Islet precursor cell (in vitro differentiated cells): ENCODE measurements at regions not wholly inside any gene's neighbourhood (a gene's known extent, or its start where the extent isn't known, plus 50 kb on each side); places are given as distances from the start of the nearest gene placed in this dataset.
"Not testable (repeated sequence)": the region's sequence is repeated elsewhere in the genome, so short reads cannot be mapped to it uniquely, and the experiment has no call there.

ENCODE experiments used
- DNase-seq: peaks from one replicate; pipeline ENCODE4 v3.0.0-alpha.2; 2018

GRCh38 chr11:16526947-16527346, 170.6 kb upstream of the SOX6 start:
- no peak for DNase-seq

DNA sequence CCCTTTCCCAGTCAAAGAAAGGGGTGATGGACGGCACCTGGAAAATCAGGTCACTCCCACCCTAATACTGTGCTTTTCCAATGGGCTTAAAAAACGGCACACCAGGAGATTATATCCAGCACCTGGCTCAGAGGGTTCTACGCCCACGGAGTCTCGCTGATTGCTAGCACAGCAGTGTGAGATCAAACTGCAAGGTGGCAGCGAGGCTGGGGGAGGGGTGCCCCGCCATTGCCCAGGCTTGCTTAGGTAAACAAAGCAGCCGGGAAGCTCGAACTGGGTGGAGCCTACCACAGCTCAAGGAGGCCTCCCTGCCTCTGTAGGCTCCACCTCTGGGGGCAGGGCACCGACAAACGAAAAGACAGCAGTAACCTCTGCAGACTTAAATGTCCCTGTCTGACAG, 164.4 kb upstream of the SOX6 start:
- DNase-seq: not testable (repeated sequence)

GRCh38 chr11:16512899-16513241, 156.5 kb upstream of the SOX6 start:
- DNase-seq: no peak

DNA sequence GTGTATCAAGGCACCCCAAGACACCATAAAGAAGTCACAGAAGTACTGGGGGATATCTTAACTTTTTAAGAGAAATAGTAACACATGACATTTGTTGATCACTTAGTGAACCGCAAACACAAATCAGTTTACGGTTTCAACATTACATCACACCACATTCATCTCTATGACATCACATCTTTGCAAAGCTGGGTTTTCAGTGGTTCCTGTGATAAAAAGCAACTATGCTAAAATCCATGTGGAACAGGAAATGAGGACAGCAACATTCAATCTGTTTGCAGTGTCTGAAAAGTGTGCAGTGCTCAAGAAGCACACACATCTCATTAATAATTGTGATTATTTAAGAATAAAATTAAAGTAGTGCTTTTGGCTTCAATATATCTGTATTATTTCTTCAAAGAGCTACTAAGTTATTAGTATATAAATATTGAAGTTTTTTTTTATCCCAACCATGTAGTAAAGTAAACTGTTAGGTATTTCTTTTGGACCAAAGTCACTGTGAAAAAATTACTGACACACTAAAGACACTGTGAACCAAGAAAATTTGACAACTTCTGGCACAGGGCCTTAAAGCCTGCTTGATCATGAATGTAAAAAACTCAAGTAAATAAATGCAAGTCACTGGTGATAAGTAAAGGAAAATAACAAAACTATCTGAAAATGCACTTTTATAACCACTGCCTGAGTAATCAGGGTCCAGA, 156.0 kb upstream of the SOX6 start:
- DNase-seq: no peak

DNA sequence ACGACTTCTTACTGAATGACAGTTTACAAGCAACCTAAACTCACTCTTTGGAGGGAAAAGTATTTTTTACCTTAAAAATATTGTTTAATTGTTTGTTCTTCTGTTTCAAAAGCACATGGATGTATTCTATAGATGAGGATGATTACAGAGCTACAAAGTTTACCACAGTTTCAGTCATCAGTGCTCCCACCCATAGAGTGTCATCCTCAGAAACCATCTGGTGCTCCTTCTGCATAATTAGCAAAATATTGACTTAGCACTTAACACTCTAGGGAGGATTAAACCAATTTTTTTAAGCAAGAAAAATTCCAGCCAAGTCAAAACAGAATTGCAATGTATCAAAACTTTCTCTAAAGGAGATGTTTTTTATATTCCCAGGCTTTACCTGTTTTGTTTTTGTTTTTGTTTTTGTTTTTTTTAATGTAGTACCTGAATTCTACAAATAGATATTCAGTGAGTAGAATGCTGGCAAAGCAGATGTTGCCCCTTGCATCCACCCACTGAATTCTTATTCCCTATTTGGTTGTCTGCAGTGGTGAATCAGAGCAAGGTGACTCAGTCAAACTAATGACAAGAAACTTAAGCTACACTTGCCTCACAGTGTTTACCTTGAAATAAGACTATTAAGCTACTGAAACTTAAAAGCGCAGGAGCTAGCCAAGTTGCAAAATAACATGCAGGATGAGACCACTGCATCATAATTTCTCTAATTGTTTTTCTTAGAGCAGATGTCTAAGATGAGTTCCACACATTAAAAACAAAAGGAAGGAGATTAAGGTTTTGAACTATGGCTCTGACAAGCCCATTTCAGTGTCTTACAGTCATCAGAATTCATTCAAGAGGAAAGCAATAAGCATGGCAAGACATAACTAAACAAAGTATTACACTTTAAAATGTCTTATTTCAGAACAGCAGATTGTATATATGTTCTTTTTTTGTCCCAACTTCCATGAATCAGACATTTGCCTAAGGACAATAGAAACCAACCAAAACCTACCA, 155.1 kb upstream of the SOX6 start:
- DNase-seq: no peak

DNA sequence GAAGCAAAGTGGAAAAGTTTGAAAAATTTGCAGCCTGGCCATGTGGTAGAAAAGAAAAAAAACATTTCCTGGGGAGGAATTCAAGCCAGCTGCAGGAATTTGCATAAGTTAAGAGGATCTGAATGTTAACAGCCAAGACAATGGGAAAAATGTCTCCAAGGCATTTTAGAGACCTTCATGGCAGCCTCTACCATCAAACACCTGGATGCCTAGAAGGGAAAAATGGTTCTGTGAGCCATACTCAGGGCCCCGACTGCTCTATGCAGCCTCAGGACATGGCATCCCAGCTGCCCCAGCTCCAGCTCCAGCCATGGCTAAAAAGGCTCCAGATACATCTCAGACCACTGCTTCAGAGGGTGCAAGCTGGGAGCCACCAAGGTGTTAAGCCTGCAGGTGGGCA, 149.1 kb upstream of the SOX6 start:
- DNase-seq: no peak

- not testable (repeated sequence) for DNase-seq
Observed at GRCh38 chr11:16503891-16504290, 147.5 kb upstream of the SOX6 start.

- DNase-seq: peak; percentile 43
Observed at GRCh38 chr11:16494918-16495691, 138.8 kb upstream of the SOX6 start.

DNA sequence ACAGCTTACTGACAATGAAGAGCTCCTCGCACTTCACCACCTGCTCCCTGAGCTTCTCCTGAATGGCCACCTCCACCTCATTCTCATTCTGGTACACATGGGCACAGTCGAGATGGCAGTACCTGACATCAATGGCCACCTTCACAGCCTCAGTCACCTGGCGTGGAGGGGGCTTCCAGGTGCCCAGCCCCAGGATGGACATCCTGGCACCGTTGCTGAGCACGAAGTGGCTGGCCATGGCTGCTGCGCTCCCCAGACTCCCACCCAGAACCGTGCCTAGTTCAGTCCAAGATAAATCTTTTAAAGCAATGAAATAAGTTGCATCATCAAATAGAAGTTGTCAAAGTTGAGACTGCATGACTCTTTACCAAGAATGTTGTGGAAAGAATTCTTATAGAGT, 128.1 kb upstream of the SOX6 start:
- DNase-seq: no peak

DNA sequence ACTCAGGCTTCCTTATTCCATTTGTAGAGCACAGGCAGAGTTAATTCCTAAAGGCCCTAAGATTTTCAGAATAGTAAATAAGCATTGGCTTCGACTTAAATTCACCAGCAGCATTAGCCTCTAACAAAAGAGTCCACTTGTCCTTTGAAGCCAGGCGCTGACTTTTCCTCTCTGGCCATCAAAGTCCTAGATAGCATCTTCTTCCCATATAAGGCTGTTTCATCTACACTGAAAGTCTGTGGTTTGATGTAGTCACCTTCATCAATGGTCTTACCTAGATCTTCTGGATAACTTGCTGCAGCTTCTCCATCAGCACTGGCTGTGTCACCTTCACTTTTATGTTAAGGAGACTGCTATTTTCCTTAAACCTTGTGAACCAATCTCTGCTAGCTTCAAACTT, 118.3 kb upstream of the SOX6 start:
- DNase-seq: peak; percentile 53

DNA sequence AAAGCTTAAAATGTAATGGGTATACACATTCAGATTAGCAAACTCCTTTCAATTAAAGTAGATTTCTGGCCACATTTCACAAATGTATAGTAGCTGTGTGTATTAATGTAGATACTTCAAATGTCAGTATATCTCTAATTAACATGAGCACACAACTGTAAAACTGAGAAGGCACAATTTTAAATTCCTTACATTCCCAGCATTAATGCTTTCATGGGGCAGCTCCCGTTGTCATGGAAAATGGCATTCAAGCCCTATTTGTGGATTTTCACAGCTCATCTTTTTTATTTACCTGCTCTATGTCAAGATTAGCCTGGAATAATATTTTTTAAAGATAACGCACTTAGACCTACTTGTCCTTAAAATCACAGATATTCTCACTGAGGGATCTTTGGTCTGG, 113.6 kb upstream of the SOX6 start:
- no peak for DNase-seq

DNA sequence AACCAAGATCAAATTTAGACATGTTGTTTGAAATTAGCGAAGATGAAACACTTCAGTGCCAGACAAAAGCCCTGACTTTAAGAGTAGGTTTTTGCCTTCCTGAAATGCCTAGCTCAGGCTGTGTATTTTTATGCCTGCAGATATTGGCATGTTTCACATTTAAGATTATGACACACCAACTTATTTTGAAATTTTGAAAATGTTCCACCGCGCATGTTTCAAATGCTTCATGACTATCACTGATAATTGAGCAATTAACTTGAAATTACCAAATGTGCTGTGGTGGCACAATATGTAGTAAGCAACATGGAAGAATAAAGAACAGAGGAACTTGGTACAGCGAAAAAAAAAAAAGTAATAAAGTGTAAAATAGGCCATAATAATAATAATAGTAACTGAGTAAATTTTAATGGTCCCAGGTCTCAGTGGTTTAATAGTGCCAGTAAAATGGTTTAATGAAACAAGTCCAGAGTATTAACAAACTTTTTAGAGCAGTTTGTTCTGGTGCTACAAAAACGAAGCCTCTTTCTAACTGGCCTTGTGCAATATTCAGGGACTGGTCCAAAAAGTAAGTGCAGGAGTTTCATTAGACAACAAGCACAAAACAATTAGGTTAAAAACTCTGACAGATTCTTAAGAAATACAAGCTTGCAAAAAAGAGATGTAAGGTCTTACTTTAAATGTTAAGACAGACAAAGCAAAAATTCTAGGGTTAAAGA, 112.5 kb upstream of the SOX6 start:
- no peak for DNase-seq

- no peak for DNase-seq
Observed at GRCh38 chr11:16460508-16460907, 104.2 kb upstream of the SOX6 start.

DNA sequence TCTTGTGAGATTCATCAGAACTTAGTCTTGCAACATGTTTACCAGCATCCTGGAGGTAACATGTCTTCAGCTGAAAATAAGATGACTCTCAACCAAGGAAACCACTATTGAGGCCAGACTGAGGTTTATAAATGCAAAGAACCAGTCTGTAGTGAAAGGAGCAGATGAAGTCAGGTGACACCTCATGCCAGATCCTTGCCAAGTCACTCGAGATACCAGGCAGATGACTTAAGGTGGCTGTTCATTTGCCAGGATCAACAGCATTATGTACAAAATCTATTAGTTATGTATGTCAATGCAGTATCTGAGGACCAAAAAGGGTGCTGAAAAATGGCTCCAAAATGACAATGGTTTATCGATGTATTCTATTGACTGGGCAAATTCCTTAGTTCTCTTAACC, 100.0 kb upstream of the SOX6 start:
- no peak for DNase-seq

DNA sequence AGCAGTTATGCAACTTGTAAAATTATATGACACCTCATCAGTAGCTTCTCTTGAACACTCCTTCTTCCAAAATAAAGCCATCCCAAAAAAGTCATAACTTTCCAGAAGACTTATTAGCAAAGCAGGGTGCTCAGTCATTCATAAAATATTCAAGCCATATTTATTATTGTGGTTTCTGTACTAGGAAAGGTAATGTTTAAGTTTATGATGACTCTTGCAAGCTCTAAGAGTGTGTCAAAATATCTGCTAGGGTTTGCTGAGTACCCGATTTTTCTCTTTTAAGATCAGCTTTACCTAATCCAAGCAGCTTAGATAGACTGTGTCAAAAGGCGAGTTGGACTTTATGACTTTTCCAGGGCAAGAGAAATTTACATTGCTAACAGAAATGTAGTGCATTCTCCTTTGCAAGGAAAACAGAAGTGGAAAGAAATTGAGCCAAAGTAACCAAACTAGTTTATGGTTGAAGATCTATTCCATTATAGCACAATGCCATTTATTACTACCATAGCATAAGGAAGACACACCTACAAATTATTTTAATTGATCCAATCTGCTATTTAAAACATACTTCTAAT, 98.0 kb upstream of the SOX6 start:
- DNase-seq: no peak

- no peak for DNase-seq
Observed at GRCh38 chr11:16448123-16448717, 91.9 kb upstream of the SOX6 start.

- no peak for DNase-seq
Observed at GRCh38 chr11:16441461-16441860, 85.1 kb upstream of the SOX6 start.

DNA sequence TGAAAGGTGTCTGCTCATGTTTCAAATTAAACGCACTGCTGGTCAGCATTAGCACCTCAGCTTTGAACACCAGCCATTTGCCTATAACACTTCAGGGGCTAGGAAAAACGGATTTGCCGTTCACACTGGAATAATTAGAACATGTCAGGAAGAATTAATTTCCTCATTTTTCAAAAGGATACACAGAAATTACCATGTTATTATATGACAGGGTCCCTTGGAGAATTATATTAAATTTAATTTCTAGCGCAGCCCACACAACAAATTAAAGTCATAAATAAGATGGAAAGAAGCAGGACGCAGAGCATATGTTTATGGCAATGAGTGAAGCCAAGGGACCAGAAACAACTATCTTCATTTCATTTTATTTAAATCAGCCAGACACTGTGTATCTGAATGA, 83.8 kb upstream of the SOX6 start:
- no peak for DNase-seq

GRCh38 chr11:16434036-16434435, 77.7 kb upstream of the SOX6 start:
- no peak for DNase-seq

GRCh38 chr11:16430674-16431073, 74.3 kb upstream of the SOX6 start:
- no peak for DNase-seq

DNA sequence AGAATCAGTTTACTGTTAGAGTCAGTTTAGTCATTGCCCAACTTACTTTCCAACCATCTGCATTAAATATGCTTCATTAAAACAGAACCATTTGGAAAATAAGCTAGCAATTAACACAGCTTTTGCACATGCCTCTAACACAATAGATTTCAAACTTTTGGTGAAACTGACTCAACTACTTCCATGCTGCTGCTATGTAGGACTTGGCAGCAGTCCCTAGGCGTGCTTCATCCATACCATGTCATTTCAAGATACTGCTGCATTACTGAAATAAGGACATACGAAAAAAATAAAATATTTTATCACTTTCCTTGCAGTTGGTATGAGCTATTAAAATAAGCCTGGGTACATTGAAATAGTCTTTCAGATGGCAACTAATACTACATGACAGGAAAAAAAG, 65.5 kb upstream of the SOX6 start:
- no peak for DNase-seq
